ENCODE measurements at regions not wholly inside any gene's neighbourhood (a gene's known extent, or its start where the extent isn't known, plus 50 kb on each side); places are given as distances from the start of the nearest gene placed in this dataset.

DNA sequence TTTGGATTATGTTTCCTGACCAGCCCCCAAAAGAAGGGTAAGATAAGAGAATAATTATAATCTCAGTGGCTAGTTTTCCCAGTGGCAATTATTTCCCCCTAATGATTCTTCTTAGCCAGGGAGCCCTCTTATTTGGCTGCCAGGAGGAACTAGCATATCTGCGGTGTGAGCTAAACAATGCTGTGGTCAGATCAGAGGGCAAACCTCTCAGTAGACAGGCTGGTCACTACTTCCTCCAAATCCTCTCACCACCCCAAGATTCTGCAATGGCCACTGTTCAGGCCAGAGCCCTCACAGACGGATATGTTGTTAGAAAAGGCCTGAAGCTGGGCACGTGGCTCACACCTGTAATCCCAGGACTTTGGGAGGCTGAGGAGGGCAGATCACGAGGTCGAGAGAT, 273.4 kb upstream of the SASH1 start:
- no peak for TF ChIP-seq CTCF (IDR thresholded peaks at IDR 0.05; ENCODE audit: borderline replicate concordance, extremely low read depth, low read length, poor library complexity, severe bottlenecking)
- TF ChIP-seq EZH2 (IDR thresholded peaks at IDR 0.05; ENCODE audit: borderline replicate concordance, low read depth, low read length, severe bottlenecking), result no peak
